Stomach smooth muscle (tissue), 2 donors: ENCODE measurements at regions not wholly inside any gene's neighbourhood (a gene's known extent, or its start where the extent isn't known, plus 50 kb on each side); places are given as distances from the start of the nearest gene placed in this dataset.

Experiments used
- H3K27ac ChIP-seq: one replicate; pipeline ENCODE4 v1.7.0; 2013; ENCODE audit warnings: mild to moderate bottlenecking, low read length, inconsistent platforms
- H3K27me3 ChIP-seq, 2 donors: one replicate each; pipeline ENCODE4 v1.7.0; 2013; ENCODE audit warnings: low read length in 2 of 2; ENCODE audit not compliant: insufficient read depth in 2 of 2, control insufficient read depth in 1 of 2
- H3K36me3 ChIP-seq, 2 donors: one replicate each; pipeline ENCODE4 v1.7.0; 2013; ENCODE audit warnings: low read length in 2 of 2; ENCODE audit not compliant: control insufficient read depth in 2 of 2, insufficient read depth in 2 of 2
- H3K4me1 ChIP-seq: one replicate; pipeline ENCODE4 v1.7.0; 2013; ENCODE audit warnings: low read length; ENCODE audit not compliant: control insufficient read depth, insufficient read depth
- H3K4me3 ChIP-seq, 2 donors: one replicate each; pipeline ENCODE4 v1.7.0; 2013; ENCODE audit warnings: low read length in 2 of 2
- H3K9ac ChIP-seq, 2 donors: one replicate each; pipeline ENCODE4 v1.7.0; 2013; ENCODE audit warnings: low read length in 2 of 2, mild to moderate bottlenecking in 1 of 2
- H3K9me3 ChIP-seq, 2 donors: one replicate each; pipeline ENCODE4 v1.7.0; 2013; ENCODE audit warnings: low read length in 2 of 2; ENCODE audit not compliant: control insufficient read depth in 2 of 2
- donor health status: healthy.
- donor health status: Pancreatic carcinoma.

- H3K27ac ChIP-seq, result no peak overlapping the region
- H3K4me3 ChIP-seq, result no peak overlapping the region
- peaks cover 17% of the 10 kb centered on the region for H3K4me1 ChIP-seq
- no peaks in the 10 kb centered on the region for H3K9me3 ChIP-seq
- no peak overlapping the region for H3K9ac ChIP-seq
- no peaks in the 10 kb centered on the region for H3K36me3 ChIP-seq
- H3K27me3 ChIP-seq, result no peaks in the 10 kb centered on the region
Measured at GRCh38 chr7:33757050-33757449, 148.3 kb upstream of the BMPER start.

DNA sequence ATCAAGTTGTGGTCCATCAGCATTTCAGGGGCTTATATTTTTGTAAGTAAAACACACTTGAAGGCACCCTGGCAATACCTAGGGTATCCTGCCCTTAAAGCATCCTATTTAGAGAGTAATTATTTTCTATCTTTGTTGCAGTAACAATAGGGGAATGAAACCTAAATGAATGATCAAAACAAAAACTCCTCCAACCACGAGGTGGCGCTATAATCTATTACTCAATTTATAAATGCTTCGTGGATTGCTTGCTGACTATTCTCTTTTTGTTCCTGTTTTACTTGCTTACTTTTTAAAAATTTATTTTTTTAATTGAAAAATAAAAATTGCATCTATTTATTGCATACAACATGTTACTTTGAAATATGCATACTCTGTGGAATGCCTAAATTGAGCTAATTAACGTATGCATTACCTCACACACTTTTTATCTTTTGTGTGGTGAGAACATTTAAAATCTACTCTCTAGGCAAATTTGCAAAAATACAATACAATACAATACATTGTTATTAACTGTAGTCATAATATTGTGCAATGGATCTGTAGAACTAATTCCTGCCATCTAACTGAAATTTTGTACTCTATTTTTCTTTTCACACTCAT, 147.7 kb upstream of the BMPER start:
- H3K36me3 ChIP-seq, result no peaks in the 10 kb centered on the region
- no peaks in the 10 kb centered on the region for H3K27me3 ChIP-seq
- H3K9me3 ChIP-seq, result no peaks in the 10 kb centered on the region
- no peak overlapping the region for H3K27ac ChIP-seq
- peaks cover 17% of the 10 kb centered on the region for H3K4me1 ChIP-seq
- no peak overlapping the region for H3K9ac ChIP-seq
- H3K4me3 ChIP-seq, result no peak overlapping the region

DNA sequence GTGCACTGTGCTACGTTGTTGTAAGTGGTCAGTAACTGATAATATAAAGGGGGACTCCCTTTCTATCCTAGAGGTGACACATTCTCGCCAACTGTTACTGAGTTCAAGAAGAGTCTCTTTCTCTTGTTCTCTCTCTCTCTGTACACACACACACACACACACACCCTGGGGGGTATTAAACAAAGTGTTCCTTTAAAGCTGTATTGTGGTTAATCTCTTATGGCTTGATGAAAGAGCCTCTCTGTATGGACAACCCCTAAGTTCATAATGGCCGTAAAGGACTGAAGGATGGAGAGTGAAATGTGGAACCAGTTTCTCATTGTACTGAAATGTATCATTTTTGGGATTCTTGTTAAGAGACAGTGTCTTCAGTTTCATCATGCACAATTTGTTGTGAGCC, 145.2 kb upstream of the BMPER start:
- Histone ChIP-seq H3K27me3 (no peaks in the 10 kb centered on the region), H3K27ac (no peak overlapping the region), H3K9me3 (no peaks in the 10 kb centered on the region), H3K36me3 (no peaks in the 10 kb centered on the region), H3K4me3 (no peak overlapping the region), H3K9ac (no peak overlapping the region), H3K4me1 (peaks cover 14% of the 10 kb centered on the region)

- Histone ChIP-seq H3K4me1 (peaks cover 7% of the 10 kb centered on the region), H3K9ac (no peak overlapping the region), H3K4me3 (no peak overlapping the region), H3K27me3 (no peaks in the 10 kb centered on the region), H3K9me3 (no peaks in the 10 kb centered on the region), H3K27ac (no peak overlapping the region), H3K36me3 (no peaks in the 10 kb centered on the region)
Measured at GRCh38 chr7:33760834-33761233, 144.5 kb upstream of the BMPER start.

DNA sequence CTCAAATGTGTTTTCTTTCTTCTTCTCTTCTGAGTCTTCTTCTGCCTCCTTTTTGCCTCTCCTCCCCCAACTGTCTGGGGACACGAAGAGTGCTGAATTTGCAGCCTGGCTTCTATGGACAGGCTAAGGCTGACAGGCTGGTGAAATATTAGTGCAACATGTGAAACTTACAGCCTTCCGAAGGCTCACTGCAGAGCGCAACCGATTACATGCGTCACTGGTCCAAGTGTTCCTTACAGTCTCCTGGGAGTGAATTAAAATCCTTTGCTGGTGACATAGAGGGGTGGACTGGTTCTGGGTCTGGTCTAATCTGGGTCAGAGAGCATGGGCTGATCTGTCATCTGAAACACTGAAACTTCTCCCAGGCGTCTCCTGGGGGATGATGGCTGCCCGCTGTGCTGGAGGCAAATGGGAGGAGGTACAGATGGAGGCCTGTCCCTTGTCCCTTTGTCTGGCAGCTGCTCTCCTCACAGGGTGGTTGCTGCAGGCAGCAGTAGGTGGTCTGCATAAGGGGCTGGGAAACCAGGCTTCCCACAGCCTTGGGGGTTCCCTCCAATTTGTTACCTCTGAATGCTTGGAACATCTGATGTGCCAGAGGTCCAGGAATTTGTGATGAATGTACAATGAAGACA, 143.8 kb upstream of the BMPER start:
- no peaks in the 10 kb centered on the region for H3K27me3 ChIP-seq
- H3K9ac ChIP-seq, result no peak overlapping the region
- no peaks in the 10 kb centered on the region for H3K36me3 ChIP-seq
- no peak overlapping the region for H3K27ac ChIP-seq
- H3K4me1 ChIP-seq, result peaks cover 6% of the 10 kb centered on the region
- H3K9me3 ChIP-seq, result no peaks in the 10 kb centered on the region
- H3K4me3 ChIP-seq, result no peak overlapping the region

- H3K4me3 ChIP-seq, result no peak overlapping the region
- no peaks in the 10 kb centered on the region for H3K9me3 ChIP-seq
- no peak overlapping the region for H3K27ac ChIP-seq
- no peak overlapping the region for H3K9ac ChIP-seq
- peaks cover 1% of the 10 kb centered on the region for H3K4me1 ChIP-seq
- no peaks in the 10 kb centered on the region for H3K36me3 ChIP-seq
- H3K27me3 ChIP-seq, result no peaks in the 10 kb centered on the region
Measured at GRCh38 chr7:33762151-33762910, 143.0 kb upstream of the BMPER start.

- Histone ChIP-seq H3K4me3 (no peak overlapping the region), H3K9ac (no peak overlapping the region), H3K4me1 (no peaks in the 10 kb centered on the region), H3K9me3 (no peaks in the 10 kb centered on the region), H3K27ac (no peak overlapping the region), H3K36me3 (no peaks in the 10 kb centered on the region), H3K27me3 (no peaks in the 10 kb centered on the region)
Measured at GRCh38 chr7:33762911-33763306, 142.4 kb upstream of the BMPER start.

GRCh38 chr7:33764752-33765451, 140.4 kb upstream of the BMPER start:
- no peaks in the 10 kb centered on the region for H3K9me3 ChIP-seq
- H3K27ac ChIP-seq, result no peak overlapping the region

DNA sequence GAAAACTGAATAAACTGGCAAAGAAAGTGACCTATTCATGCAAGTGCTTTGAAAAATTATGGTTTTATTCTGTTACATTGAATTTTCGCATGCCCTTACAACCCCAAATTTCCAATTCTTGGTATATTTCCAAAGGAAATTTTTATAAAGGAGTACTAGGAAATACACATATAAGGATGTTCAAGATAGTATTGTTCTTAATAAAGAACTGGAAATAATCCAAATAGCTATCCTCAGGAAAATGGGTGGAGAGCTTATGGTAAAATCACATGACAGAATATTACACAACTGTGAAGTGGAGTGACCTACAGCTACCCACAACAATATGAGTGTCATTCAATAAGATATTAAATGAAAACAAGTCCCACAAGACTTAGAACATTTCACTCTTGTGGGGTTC, 138.9 kb upstream of the BMPER start:
- H3K4me1 ChIP-seq, result no peaks in the 10 kb centered on the region
- no peaks in the 10 kb centered on the region for H3K27me3 ChIP-seq
- H3K9ac ChIP-seq, result no peak overlapping the region
- H3K9me3 ChIP-seq, result no peaks in the 10 kb centered on the region
- H3K27ac ChIP-seq, result no peak overlapping the region
- H3K4me3 ChIP-seq, result no peak overlapping the region
- H3K36me3 ChIP-seq, result no peaks in the 10 kb centered on the region

More at GRCh38 chr7:33764752-33765451, 140.4 kb upstream of the BMPER start:
- Histone ChIP-seq H3K27me3 (no peaks in the 10 kb centered on the region), H3K4me1 (no peaks in the 10 kb centered on the region), H3K36me3 (no peaks in the 10 kb centered on the region), H3K4me3 (no peak overlapping the region), H3K9ac (no peak overlapping the region)

- H3K9ac ChIP-seq, result no peak overlapping the region
- no peak overlapping the region for H3K4me3 ChIP-seq
- no peaks in the 10 kb centered on the region for H3K9me3 ChIP-seq
- peaks cover under 1% of the 10 kb centered on the region for H3K4me1 ChIP-seq
- H3K36me3 ChIP-seq, result no peaks in the 10 kb centered on the region
- no peak overlapping the region for H3K27ac ChIP-seq
- H3K27me3 ChIP-seq, result no peaks in the 10 kb centered on the region
Measured at GRCh38 chr7:33769930-33770329, 135.4 kb upstream of the BMPER start.
